ENCODE measurements at regions not wholly inside any gene's neighbourhood (a gene's known extent, or its start where the extent isn't known, plus 50 kb on each side); places are given as distances from the start of the nearest gene placed in this dataset.

DNA sequence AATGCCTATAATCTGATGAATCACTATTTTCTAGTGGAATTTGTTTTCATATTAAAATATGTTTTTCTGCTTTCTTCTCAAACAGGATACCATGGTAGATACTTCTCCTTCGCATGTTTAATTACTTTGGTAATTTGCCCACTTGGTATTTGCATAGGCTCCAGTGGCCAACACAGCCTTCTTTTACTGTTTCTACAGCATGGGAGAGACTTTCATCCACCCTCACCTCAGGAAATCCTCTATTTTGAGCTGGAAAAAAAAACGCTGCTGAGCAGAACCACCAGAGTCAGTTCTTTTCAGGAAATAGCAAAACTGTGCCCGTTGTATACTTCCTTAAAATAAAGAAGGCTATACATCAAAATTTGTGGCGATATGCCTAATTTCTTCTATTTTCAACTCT is 213.3 kb downstream of the MDFIC start:
- Histone ChIP-seq H3K9me3 (no peaks in the 10 kb centered on the region), H3K4me1 (peaks cover 8 to 10% of the 10 kb centered on the region in 2 donors), H3K36me3 (no peaks in the 10 kb centered on the region), H3K4me3 (replicated peaks in 1 of 3) (no peak overlapping the region), H3K27ac (no peak overlapping the region), H3K27me3 (no peaks in the 10 kb centered on the region)
- 72 to 75% methylated on average over 4 of the region's 4 CpGs for WGBS, 2 donors
- intact Hi-C loops (cut with DNase I), result no loop called here
- no peak for TF ChIP-seq POLR2A (IDR thresholded peaks at IDR 0.05)
- TF ChIP-seq, protein P1, sequence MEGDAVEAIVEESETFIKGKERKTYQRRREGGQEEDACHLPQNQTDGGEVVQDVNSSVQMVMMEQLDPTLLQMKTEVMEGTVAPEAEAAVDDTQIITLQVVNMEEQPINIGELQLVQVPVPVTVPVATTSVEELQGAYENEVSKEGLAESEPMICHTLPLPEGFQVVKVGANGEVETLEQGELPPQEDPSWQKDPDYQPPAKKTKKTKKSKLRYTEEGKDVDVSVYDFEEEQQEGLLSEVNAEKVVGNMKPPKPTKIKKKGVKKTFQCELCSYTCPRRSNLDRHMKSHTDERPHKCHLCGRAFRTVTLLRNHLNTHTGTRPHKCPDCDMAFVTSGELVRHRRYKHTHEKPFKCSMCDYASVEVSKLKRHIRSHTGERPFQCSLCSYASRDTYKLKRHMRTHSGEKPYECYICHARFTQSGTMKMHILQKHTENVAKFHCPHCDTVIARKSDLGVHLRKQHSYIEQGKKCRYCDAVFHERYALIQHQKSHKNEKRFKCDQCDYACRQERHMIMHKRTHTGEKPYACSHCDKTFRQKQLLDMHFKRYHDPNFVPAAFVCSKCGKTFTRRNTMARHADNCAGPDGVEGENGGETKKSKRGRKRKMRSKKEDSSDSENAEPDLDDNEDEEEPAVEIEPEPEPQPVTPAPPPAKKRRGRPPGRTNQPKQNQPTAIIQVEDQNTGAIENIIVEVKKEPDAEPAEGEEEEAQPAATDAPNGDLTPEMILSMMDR (IDR thresholded peaks at IDR 0.05), result no peak
- no peak for DNase-seq

DNA sequence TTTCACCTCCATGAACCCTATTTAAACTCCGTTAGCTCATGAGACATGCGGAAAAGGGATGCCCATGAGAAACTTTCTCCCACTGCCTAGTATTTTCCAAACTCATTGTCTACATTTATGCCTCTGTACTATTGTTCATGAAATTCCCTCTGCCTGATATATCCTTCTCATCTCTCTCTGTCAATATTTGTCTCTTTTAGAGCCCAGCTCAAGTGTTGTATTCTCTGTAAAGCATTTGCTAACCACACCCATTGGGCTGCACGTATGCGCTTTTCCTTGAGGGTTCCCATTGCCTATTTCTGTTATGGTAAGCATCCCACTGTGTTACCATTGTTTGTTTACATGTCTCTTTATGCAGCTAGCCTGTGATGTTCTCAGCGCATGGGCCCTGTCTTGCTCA is 211.4 kb downstream of the MDFIC start:
- no peaks in the 10 kb centered on the region for H3K27me3 ChIP-seq
- TF ChIP-seq, protein P1 (IDR thresholded peaks at IDR 0.05), result no peak
- no peak for TF ChIP-seq POLR2A (IDR thresholded peaks at IDR 0.05)
- DNase-seq, result no peak
- H3K27ac ChIP-seq, result no peak overlapping the region
- WGBS, 2 donors, result 93 to 95% methylated on average over 5 of the region's 5 CpGs
- intact Hi-C loops (cut with DNase I), result no loop called here
- H3K36me3 ChIP-seq, result no peaks in the 10 kb centered on the region
- peaks cover 6 to 10% of the 10 kb centered on the region in 2 donors for H3K4me1 ChIP-seq
- no peak overlapping the region for H3K4me3 ChIP-seq (replicated peaks in 1 of 3)
- no peaks in the 10 kb centered on the region for H3K9me3 ChIP-seq

DNA sequence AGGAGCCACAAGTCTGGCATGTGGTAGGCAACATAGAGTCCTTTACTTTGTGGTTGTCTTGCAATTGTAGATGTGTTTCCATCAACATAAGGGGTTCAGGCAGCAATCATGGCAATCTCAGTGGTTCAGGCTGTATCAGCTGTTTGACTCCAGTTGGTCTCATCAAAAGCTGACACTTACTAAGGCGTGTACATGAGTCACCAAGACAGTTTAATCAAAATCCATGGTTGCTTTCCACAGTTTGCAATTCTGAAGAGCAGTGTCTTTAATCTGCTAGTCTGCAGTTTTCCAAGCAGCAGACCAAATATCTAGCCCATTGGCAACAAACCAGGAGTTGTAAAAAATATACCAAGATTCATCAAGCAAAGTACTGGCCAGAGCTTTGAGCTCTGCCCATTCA is 210.2 kb downstream of the MDFIC start:
- no peaks in the 10 kb centered on the region for H3K36me3 ChIP-seq
- H3K4me1 ChIP-seq, result peaks cover 4 to 10% of the 10 kb centered on the region in 2 donors
- no peaks in the 10 kb centered on the region for H3K27me3 ChIP-seq
- no peaks in the 10 kb centered on the region for H3K9me3 ChIP-seq
- H3K4me3 ChIP-seq (replicated peaks in 1 of 3), result no peak overlapping the region
- no peak for DNase-seq
- no peak for TF ChIP-seq POLR2A (IDR thresholded peaks at IDR 0.05)
- TF ChIP-seq, protein P1 (IDR thresholded peaks at IDR 0.05), result no peak
- intact Hi-C loops (cut with DNase I), result no loop called here
- no peak overlapping the region for H3K27ac ChIP-seq
- WGBS, 2 donors, result 93 to 100% methylated on average over 1 of the region's 1 CpG

DNA sequence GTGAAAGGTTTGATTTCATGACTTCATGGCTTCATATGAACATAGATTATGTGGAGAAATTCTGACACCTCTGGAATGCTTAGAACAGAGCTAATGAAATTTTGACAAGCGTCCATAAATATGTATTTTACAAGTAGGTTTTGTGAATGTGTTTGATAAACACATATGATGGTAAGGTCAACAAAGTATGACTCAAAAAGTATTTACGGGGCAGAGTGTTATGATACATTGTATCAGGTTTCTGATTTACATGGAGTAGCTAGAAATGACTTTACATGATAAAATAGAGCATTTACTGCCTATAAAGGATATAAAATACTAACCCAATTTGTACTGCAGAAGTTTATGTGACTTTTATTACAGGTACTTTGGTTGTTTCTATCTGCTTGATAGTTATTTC is 206.3 kb downstream of the MDFIC start:
- no peaks in the 10 kb centered on the region for H3K4me1 ChIP-seq
- TF ChIP-seq, protein P1 (IDR thresholded peaks at IDR 0.05), result no peak
- no peak for TF ChIP-seq POLR2A (IDR thresholded peaks at IDR 0.05)
- H3K4me3 ChIP-seq (replicated peaks in 1 of 3), result no peak overlapping the region
- no peaks in the 10 kb centered on the region for H3K36me3 ChIP-seq
- WGBS, 2 donors, result 91 to 96% methylated on average over 2 of the region's 2 CpGs
- no peaks in the 10 kb centered on the region for H3K9me3 ChIP-seq
- no peak overlapping the region for H3K27ac ChIP-seq
- no peak for DNase-seq
- intact Hi-C loops (cut with DNase I), result no loop called here
- H3K27me3 ChIP-seq, result no peaks in the 10 kb centered on the region

DNA sequence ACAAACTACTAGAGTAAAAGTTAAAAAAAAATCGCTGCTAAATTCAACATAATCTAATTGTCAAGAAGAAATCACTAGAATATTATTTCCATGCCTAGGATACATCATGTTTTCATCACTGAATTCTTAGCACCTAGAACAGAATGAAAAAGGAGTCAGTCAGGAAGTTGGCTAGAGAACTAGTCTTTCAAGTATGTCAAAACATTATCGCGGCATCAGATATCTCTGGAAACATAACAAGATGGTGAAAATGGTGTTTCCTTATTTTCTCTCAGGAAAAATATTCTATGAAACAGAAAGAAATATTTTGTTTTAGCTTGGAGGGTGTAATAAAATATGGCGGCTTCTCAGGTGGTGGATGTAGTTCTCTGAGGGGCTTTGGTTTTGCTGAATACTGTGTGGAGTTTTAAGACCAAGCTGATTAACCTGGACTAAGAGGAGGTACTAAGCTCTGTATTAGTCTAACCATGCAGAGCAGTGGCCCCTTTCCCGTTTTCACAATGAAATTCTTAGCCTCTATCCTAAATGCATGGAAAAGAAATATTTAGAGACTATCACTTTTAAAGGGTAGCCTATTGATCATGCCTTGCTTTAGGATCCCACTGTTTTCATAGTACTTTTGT is 205.6 kb downstream of the MDFIC start:
- whole genome bisulfite sequencing, 2 donors, result 84 to 89% methylated on average over 5 of the region's 5 CpGs
- intact Hi-C loops (cut with DNase I), result no loop called here
- no peaks in the 10 kb centered on the region for H3K27me3 ChIP-seq
- H3K27ac ChIP-seq, result no peak overlapping the region
- no peak overlapping the region for H3K4me3 ChIP-seq (replicated peaks in 1 of 3)
- H3K4me1 ChIP-seq, result no peaks in the 10 kb centered on the region
- H3K36me3 ChIP-seq, result no peaks in the 10 kb centered on the region
- no peak for TF ChIP-seq POLR2A (IDR thresholded peaks at IDR 0.05)
- TF ChIP-seq, protein P1 (IDR thresholded peaks at IDR 0.05), result no peak
- H3K9me3 ChIP-seq, result no peaks in the 10 kb centered on the region
- no peak for DNase-seq
